GM03348 (cell line): ENCODE measurements at regions not wholly inside any gene's neighbourhood (a gene's known extent, or its start where the extent isn't known, plus 50 kb on each side); places are given as distances from the start of the nearest gene placed in this dataset.
"Not testable (repeated sequence)": the region's sequence is repeated elsewhere in the genome, so short reads cannot be mapped to it uniquely, and the experiment has no call there.

Experiments
- DNase-seq: peaks from one replicate; pipeline ENCODE4 v3.0.0; 2012; ENCODE audit warnings: low spot score

DNA sequence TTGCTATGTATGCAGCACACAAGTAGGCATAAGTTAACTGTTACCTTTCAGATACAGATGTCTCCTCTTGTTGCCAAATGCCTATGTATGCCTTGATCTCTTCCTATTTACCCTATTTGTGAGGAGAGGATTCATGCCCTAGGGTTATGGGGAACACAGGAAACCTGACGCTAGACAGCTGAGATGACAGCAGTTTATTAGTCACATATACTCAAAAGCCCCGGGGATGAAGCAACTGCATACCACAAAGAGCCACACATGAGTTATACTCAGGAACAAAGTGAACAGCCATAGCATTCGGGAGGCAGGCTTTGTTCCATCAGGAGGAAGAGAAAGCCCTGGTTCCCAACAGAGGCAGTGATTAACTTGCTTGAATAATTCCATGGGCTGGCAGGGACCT lies 1011.7 kb upstream of the PCDH7 start:
- DNase-seq: peak; percentile 46

DNA sequence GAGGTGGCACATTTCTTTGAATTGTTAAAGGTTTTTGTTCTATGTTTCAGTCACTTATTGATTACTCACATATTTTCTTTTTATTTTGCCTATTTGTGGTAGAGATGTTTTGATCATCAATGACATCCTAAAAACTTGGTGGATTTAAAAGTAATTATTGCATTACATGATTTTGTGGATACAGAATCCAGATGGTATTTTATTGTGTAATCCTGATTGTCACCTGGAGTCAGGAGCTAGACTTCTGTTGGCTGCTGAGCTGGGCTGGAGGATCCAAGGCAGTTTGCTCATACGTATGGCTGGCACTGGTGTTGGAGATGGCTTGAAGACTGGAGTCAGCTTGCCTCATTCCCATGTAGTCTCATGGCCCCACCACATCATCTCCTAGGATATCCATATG lies 1009.6 kb upstream of the PCDH7 start:
- no peak for DNase-seq

GRCh38 chr4:29711226-29711625 lies 1008.9 kb upstream of the PCDH7 start:
- peak; percentile 5 for DNase-seq

DNA sequence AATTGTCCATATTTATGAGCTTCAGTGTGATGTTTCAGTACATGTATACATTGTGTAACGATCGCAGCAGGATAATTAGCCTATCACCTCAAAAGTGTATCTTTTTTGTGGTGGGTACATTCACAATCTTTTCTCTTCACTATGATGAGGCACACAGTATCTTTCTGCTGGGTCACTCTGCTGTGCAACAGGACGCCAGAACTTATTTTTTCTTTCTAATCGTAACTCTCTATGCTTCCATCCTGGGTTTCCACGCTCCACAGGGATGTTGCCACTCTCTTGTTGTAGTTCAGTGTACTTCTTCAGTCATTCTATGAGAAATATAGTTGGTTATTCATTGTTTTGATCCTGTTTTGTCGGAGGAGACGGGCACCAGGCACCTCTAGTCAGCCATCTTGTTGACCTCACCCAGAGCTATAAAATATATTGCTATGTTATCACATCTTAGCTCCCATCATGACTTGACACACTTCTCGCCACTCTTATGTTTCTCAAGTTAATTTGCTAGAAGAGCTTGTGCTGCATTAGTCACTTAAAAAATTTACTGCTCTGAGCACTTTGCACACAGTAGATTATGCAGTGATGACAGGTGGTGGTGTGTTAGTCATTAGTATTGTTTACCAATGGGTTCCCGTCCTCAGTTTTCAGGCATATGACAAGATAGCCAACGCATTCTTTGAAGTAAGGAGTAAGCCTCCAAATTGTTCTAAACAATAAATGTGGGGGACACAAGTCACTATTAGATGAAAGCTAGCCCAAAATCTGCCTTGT lies 1002.7 kb upstream of the PCDH7 start:
- DNase-seq: peak; percentile 45

- DNase-seq: no peak
These were observed 1002.0 kb upstream of the PCDH7 start for GRCh38 chr4:29718136-29718535.

GRCh38 chr4:29722253-29722652 lies 997.9 kb upstream of the PCDH7 start:
- no peak for DNase-seq

DNA sequence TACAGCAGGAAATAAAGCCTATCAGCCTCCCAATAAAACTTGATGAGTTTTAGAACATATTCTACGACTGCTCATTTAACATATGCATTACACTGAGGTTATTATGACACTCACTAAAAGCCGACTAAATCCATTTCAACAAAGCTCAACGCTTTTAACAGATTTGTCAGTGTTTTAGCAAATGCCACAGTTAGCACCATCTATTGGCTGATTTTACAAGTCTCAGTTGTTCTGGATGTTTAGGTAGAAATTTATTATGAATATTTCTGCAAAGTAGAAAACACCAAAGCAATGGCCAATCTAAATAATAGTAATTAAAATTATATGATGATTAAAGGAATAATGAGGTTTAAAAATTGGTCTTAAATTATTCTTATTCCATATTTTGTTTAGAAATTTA lies 993.2 kb upstream of the PCDH7 start:
- no peak for DNase-seq

DNA sequence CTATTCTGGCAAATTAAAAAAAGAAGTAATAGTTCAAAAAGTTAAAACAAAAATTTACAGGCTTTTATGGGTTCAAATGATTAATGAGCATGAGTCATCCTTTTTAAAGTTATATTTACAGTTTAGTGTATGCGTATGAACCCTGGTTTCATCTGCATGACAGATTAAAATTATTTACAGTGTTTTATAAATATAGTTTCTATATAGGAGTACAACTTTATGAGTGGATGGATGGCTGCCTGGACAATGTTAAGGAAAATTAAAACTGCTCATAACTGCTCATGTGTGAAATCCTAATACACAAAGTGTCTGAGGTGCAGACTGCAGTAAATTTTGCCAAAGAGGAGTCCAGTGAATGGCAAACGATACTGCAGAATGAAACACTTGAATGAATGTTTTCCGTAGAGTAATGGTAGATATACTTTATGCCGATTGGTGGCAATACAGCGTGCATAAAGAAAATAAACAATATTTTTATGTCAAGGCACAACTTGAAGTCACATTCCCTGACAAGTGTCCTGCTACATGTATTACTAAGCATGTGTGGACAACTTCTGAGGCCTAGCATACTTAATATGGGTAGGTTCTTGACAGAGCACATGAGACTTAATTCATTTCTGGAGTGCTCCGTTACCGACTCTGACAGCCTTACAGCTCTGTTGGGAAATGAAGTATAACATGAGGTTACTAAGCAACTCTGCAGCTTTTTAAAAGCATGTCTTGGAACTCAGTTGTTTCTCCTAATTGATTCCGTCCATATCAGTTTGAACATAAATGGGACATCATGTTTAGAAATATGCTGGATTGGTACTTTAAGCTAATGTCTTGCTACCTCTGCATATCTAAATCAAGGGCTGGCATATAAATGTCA lies 985.6 kb upstream of the PCDH7 start:
- DNase-seq: no peak

DNA sequence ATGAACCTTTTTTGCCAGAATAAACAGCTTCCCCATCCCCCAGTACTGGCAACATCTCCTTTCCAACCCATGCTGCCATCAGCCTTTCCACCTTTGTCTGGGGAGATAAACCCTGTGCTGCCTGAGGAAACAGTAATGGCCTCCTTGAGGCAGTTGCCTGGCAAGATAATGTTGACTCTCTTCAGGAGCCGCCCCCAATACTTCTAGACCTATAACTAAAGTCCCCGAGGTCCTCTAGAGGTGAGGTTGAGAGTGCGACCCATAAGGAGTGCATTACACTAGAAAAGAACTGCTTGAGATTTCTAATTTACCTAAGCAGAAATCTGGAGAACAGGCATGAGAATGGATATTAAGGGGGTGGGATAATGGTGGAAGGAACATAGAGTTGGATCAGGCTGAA lies 963.2 kb upstream of the PCDH7 start:
- no peak for DNase-seq

GRCh38 chr4:29762151-29762550 lies 958.0 kb upstream of the PCDH7 start:
- DNase-seq: no peak

- no peak for DNase-seq
These were observed 949.5 kb upstream of the PCDH7 start for GRCh38 chr4:29770627-29771026.

DNA sequence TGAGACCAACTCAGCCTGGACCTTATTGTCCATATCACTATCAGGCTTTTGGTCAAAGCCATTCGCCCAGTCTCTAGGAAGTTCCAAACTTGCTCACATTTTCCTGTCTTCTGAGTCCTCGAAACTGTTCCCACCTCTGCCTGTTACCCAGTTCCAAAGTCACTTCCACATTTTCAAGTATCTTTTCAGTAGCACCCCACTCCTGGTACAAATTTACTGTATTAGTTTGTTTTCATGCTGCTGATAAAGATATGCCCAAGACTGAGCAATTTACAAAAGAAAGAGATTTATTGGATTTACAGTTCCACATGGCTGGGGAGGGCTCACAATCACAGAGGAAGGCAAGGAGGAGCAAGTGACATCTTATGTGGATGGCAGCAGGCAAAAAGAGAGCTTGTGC lies 932.0 kb upstream of the PCDH7 start:
- DNase-seq: not testable (repeated sequence)

GRCh38 chr4:29805245-29805644 lies 914.9 kb upstream of the PCDH7 start:
- DNase-seq: peak; percentile 8

GRCh38 chr4:29805916-29806480 lies 914.2 kb upstream of the PCDH7 start:
- DNase-seq: no peak

DNA sequence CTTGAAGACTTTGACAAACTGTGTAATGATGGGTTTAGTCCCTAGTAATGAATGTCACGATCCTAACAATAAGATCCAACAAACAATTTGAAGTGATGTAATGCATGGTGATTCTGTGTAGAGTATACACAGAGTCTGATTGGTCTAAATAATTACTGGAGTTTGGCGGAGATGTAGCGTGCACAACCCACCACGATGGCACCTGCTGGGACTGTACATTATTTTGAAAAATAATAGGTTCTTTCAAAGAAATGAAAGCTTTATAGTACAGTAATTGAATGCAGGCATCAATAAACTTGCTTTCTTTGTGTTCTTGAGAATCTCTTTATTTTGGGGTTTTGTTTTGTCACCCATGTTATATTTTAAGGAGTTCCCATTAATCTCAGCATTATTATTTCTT lies 902.2 kb upstream of the PCDH7 start:
- no peak for DNase-seq

DNA sequence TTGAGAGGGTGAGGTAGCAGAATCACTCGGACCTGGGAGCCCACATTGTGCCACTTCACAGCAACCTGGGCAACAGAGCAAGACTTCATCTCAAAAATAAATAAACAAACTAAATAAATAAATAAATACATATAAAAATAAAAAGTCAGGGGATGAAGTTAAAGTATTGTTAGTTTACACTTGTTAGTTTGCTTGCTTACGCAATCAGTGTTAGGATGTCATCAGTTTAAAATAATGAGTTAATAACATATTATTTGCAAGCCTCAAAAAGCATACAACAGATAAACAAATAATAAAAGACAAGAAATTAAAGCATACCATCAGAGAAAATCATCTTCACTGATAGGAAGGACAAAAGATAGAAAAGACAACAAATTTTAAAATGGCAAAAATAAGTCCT lies 891.1 kb upstream of the PCDH7 start:
- no peak for DNase-seq

GRCh38 chr4:29852537-29852936 lies 867.6 kb upstream of the PCDH7 start:
- no peak for DNase-seq

DNA sequence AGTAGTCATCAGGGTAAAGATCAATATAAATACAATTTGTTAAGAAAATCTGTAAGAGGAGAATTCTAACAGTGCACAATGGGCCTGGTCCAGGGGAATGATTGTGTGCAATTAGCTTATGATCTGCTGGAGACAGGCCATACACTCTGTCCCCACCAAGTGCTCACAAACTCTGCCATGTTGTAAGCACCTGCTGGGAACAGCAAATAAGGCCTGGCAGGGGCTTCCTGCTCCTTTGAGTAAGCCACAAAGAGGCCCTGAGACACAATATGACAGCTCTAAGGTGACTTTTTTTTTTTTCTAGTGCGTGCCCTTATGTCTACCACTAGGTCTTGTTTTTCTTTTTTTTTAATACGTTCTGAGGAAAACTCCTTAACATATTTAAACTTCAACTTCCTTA lies 866.3 kb upstream of the PCDH7 start:
- DNase-seq: no peak

GRCh38 chr4:29861307-29861706 lies 858.9 kb upstream of the PCDH7 start:
- DNase-seq: no peak

DNA sequence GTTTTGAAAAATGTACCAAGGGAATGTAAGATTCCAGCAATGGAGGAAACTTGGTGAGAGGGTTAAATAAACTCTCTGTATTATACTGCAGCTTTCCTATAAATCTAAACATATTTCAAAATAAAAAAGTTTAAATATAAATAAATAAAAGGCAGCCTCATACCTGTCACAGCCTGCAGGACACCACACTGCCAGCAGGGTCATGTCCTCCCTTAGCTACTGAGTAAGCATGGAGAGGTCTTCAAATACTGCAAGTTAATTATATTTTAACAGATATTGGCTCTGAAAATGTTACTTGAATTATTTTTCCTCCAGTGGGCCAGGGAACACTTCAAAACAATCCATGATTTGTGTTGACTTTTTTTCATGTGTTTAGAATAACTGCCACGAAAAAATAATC lies 852.8 kb upstream of the PCDH7 start:
- DNase-seq: no peak

- no peak for DNase-seq
These were observed 819.8 kb upstream of the PCDH7 start for GRCh38 chr4:29900336-29900735.

DNA sequence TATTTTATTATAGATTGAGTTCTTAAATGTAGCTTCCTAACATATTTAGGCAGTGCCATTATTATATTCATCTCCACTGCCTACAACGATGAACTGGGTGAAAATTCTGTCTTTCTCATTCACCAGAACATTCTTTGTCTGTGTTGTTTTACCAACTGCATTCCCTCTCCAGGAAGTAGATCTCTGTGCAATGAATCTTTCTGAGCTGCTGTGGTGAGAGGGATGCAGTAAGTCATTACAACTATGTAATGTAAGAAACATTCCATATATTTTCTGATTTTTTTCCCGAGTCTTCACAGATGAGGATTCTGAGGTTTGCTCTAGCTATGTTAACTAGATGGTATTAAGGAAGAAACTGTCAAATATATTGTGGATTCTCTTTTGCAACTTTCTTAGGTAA lies 811.9 kb upstream of the PCDH7 start:
- DNase-seq: no peak

- no peak for DNase-seq
These were observed 792.3 kb upstream of the PCDH7 start for GRCh38 chr4:29927895-29928294.
